HEK293 (cell line): ENCODE measurements at regions not wholly inside any gene's neighbourhood (a gene's known extent, or its start where the extent isn't known, plus 50 kb on each side); places are given as distances from the start of the nearest gene placed in this dataset.

Experiments used
- CTCF ChIP-seq: fragments of 450-650 bp; formaldehyde crosslinking; IDR thresholded peaks from 2 replicates; pipeline ENCODE4 v1.5.1; 2016; ENCODE audit warnings: missing biosample characterization, missing genetic modification characterization
- ZNF792 ChIP-seq: fragments of 450-650 bp; formaldehyde crosslinking; IDR thresholded peaks from 2 replicates; pipeline ENCODE4 v1.5.1; 2016; ENCODE audit warnings: missing biosample characterization, missing genetic modification characterization

GRCh38 chr11:115700981-115701875, 197.0 kb upstream of the CADM1 start:
- TF ChIP-seq CTCF (tag by site-specific recombination) (no peak), ZNF792 (tag by site-specific recombination) (no peak)
